Ovary (tissue), 3 donors: ENCODE measurements at regions not wholly inside any gene's neighbourhood (a gene's known extent, or its start where the extent isn't known, plus 50 kb on each side); places are given as distances from the start of the nearest gene placed in this dataset.

ENCODE experiments used
- EP300 ChIP-seq: sonication (generic); formaldehyde crosslinking; IDR thresholded peaks from one replicate; pipeline ENCODE4 v1.6.1; 2017; ENCODE audit warnings: antibody characterized with exemption
- POLR2A ChIP-seq: fragments of 450-650 bp; IDR thresholded peaks from one replicate; pipeline ENCODE4 v1.6.1; 2017; ENCODE audit warnings: antibody characterized with exemption, mild to moderate bottlenecking, moderate library complexity
- TF ChIP-seq, protein P1 (sequence below), 3 donors: fragments of 450-650 bp in 2 of 3; fragments of 200-600 bp in 1 of 3; IDR thresholded peaks; one replicate each; pipeline versions ENCODE4 v1.5.1 to v1.8.0; 2016 to 2022; ENCODE audit warnings: antibody characterized with exemption in 3 of 3, mild to moderate bottlenecking in 1 of 3
- donor health status: DM: no; HTN: no; CAD: no.

DNA sequence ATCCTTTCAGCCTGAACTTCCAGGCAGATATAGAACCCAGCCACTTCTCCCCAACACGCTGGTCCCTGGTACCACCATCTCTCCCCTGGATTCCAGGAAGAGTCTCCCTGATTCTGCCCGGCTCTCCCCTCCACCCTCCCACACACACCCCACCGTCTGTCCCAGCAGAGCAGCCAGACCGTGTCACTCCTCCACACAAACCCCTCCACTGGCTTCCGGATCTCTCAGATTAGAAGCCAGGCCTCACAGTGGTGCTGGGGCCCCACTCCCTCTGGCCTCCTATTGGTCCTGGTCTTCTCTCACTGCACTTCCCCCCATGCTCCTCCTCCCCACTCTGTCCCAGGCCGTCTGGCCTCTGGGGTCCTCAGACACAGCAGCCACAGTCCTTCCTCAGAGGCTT is 52.4 kb upstream of the CDKN3 start:
- TF ChIP-seq POLR2A (no peak), EP300 (no peak)
- TF ChIP-seq, protein P1, sequence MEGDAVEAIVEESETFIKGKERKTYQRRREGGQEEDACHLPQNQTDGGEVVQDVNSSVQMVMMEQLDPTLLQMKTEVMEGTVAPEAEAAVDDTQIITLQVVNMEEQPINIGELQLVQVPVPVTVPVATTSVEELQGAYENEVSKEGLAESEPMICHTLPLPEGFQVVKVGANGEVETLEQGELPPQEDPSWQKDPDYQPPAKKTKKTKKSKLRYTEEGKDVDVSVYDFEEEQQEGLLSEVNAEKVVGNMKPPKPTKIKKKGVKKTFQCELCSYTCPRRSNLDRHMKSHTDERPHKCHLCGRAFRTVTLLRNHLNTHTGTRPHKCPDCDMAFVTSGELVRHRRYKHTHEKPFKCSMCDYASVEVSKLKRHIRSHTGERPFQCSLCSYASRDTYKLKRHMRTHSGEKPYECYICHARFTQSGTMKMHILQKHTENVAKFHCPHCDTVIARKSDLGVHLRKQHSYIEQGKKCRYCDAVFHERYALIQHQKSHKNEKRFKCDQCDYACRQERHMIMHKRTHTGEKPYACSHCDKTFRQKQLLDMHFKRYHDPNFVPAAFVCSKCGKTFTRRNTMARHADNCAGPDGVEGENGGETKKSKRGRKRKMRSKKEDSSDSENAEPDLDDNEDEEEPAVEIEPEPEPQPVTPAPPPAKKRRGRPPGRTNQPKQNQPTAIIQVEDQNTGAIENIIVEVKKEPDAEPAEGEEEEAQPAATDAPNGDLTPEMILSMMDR (IDR thresholded peaks at IDR 0.05), result no peak
